CD4-positive, alpha-beta T cell treated with Interleukin-17A for 1 hour (primary cell): ENCODE measurements at regions not wholly inside any gene's neighbourhood (a gene's known extent, or its start where the extent isn't known, plus 50 kb on each side); places are given as distances from the start of the nearest gene placed in this dataset.

ENCODE experiments used
- DNase-seq: peaks from one replicate; pipeline ENCODE4 v3.0.0-alpha.2; 2020

DNA sequence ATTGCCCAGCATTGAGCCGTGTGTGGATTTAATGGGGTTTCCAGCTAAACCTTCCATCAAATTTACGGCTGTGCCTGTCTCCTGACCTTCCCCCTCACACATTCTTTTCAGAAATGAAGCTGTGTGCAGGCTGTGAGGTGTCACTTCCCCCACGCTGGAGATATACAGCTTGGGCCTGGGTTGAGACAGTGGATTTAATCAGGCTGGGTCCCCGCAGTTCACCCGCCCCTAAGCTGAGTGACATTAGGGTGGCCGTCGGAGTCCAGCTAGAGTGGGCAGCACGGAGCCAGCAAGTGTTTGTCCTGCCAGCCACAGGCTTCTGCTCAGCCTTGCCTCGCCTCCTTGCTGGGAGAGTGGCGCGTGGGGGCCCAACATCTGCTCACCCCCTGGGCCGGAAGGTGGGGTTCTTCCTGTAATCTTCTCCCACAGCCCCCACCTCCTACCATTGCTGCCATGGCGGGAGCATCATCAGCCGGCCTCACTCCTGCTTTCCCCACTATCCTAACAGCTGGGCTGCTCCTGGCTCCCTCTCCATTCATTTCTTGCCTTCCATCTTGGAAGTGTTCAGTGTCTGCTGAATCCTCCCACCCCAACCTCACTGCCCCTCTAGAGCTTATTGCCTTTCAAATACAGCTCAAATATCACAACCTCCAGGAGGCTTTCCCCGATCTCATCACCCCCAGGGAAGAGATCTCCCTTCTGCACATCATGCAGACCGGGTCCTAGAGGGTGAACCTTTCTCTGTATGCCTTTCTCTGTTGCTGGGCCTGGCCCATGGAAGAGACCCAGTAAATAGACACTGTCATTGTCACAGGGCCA lies 149.0 kb downstream of the GLI2 start:
- DNase-seq, result no peak

GRCh38 chr2:120885321-120885720 lies 149.7 kb downstream of the GLI2 start:
- no peak for DNase-seq

DNA sequence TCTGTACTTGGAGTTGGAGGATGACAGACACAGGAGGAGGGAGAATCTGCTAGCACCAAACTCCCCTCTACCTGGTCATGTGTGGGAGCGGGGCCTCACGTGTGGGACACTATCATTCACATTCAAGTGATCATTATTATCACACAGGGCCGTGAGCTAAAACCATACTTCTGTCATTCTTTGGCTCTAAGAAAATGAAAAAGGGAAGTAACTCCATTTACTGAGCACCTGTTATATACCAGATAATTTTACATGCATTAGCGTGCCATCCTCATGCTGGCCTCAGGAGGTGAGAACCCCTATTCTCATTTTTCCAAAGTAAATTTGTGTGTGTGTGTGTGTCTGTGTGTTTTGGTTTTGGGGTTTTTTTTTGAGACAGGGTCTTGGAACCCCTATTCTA lies 150.1 kb downstream of the GLI2 start:
- no peak for DNase-seq

DNA sequence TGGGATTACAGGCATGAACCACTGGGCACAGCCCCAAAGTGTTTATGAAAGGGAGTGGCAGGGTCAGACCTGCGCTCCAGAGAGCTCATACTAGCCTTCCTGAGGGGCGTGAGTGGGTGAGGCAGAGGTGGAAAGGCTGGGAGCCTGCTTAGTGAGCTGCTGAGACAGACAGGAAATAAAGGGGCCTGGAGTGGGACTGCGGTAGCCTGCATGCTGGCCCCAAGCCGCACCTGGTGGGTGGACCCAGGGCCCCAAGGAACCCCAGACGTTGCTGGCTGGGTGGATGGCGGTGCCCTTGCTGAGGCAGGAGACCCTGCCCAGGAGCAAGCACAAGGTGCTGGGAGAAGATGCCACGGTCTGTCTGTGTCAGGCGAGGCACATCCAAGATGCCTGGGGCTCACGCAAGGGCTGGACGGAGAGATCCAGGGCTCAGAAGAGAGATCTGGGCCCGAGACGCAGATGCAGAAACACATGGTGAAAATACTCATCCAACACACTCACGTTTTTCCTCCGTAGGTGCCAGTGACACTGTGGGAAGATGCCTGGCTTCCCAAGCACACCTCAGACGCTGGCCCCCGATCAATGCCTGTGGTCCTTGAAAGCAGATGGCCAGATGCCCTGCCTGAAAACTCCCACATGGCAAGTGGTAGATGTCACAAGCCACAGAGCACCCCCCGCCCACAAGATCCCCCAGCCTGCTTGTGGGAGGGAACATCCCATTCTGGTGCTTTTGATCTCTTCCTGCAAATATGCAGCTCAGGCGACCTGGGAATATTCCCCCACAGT lies 151.1 kb downstream of the GLI2 start:
- DNase-seq, result no peak

DNA sequence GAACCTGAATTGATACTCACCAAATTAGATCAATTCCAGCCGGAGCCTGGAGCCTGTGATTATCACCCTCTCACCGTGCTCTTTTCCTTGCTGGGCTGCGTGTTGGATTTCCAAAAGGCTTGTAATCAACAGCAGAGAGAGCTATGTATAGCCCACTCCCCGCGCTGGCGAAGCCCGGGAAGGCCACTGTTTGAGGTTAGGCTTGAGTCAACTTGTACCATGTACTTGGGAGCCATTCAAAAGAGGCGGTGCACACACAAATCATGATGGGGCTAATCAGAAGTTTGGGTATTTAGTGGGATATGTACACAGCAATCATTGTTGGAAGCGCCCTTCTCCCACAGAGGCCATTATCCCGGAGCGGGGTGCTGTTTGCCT lies 151.6 kb downstream of the GLI2 start:
- no peak for DNase-seq

GRCh38 chr2:120887741-120888231 lies 152.1 kb downstream of the GLI2 start:
- no peak for DNase-seq

GRCh38 chr2:120888851-120889250 lies 153.2 kb downstream of the GLI2 start:
- no peak for DNase-seq

DNA sequence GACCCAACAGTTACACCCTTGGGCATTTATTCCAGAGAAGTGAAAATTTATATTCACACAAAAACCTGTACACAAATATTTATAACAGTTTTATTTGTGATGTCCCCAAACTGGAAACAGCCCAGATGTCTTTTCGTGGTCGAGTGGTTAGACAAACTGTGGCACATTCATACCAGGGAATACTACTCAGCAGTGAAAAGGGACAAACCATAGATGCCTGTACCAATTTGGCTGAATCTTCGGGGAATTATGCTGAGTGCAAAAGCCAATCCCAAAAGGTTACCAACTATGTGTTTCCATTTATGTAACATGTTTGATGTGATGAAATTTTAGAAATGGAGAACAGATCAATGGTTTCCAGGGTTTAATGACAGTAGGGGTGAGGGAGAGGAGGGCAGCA lies 154.3 kb downstream of the GLI2 start:
- DNase-seq, result no peak

GRCh38 chr2:120890566-120891360 lies 155.1 kb downstream of the GLI2 start:
- no peak for DNase-seq

GRCh38 chr2:120892271-120892966 lies 156.8 kb downstream of the GLI2 start:
- no peak for DNase-seq

- DNase-seq, result no peak
Observed at GRCh38 chr2:120892967-120893667, 157.4 kb downstream of the GLI2 start.

GRCh38 chr2:120893811-120894584 lies 158.3 kb downstream of the GLI2 start:
- DNase-seq, result no peak

DNA sequence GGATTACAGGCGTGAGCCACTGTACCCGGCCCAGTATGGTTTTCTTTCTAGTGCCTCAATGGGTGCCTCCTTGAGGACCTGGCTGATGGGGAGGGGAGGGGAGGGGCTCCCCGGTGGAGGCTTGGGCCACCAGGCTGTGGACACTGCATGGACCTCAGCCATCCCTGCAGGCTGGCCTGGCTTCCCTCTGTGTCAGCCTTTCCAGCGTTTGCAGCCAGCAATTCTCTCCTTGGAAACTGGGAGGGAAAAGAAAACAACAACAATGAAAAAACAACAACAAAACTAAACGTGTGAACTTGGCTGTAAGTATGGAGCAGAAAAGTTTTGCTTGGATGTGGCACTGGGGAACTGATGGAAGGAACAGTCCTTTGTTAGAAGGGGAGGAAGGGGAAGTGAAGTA lies 159.3 kb downstream of the GLI2 start:
- no peak for DNase-seq

GRCh38 chr2:120896126-120896525 lies 160.5 kb downstream of the GLI2 start:
- no peak for DNase-seq

GRCh38 chr2:120896901-120897300 lies 161.2 kb downstream of the GLI2 start:
- DNase-seq, result no peak

- DNase-seq, result no peak
Observed at GRCh38 chr2:120897399-120897798, 161.7 kb downstream of the GLI2 start.

DNA sequence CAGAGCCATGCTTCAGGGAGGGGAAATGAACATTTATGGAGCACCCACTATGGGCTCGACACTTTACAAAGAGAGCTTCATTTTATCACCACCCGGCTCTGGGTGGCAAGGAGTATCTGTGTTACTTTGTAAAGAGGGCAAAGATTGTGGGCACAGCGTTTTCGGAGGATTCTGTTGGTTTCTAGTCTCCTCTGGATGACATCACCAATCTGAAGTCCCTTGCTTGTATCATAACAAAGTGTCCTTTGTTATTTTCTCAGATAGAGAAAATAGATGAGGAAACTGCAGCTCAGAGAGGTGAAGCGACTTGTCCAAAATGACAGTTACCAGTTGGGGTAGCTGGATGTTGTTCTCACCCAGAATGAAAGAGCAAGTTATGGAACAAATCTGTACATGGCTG lies 162.8 kb downstream of the GLI2 start:
- no peak for DNase-seq

- no peak for DNase-seq
Observed at GRCh38 chr2:120898961-120899750, 163.5 kb downstream of the GLI2 start.

DNA sequence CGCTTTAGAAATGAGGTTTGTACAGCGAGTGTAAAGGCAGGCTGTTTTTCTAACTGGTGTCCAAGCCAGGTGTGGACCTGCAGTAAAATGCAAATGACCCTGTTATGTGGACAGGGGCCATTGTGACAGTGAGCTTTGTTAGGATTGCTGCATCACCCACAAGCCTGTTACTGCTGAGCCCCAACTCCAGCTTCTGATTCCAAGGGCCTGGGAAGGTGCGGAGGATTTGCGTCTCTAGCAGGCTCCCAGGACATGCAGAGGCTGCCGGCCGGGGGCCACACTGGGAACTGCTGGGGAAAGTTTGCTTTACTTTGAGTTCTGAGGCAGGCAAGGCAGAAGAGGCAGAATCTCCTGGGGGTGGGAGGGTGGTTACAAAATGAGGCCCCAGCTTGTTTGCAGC lies 164.1 kb downstream of the GLI2 start:
- DNase-seq, result no peak

GRCh38 chr2:120901201-120901600 lies 165.5 kb downstream of the GLI2 start:
- no peak for DNase-seq
